HG02840 (cell line): ENCODE measurements at regions not wholly inside any gene's neighbourhood (a gene's known extent, or its start where the extent isn't known, plus 50 kb on each side); places are given as distances from the start of the nearest gene placed in this dataset.

Experiments
- ATAC-seq: cut with Tn5 transposase; IDR thresholded peaks from one replicate; pipeline ENCODE4 v1.9.1; 2021; ENCODE audit warnings: mild to moderate bottlenecking, moderate library complexity, moderate number of reproducible peaks; ENCODE audit not compliant: unreplicated experiment, low FRiP score

DNA sequence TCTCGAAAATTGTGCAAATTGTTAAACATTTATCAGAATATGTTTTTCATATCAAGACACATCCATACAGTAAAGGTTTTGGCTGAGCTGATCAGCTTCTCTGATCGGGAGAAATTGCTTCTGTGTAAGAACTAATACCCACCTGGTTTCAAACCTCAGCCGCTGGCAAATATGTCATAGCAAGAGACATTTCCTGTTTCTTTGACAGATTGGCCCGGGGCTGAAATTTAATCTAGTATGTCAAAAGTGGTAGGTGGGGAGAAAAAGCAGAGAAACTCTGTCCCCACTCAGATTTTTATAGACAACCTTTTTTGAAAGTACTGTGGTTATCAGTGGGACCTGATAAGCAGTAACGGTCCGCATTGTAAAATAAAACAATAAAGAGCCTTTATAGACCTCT, 88.8 kb upstream of the SLC24A5 start:
- ATAC-seq, result no peak

DNA sequence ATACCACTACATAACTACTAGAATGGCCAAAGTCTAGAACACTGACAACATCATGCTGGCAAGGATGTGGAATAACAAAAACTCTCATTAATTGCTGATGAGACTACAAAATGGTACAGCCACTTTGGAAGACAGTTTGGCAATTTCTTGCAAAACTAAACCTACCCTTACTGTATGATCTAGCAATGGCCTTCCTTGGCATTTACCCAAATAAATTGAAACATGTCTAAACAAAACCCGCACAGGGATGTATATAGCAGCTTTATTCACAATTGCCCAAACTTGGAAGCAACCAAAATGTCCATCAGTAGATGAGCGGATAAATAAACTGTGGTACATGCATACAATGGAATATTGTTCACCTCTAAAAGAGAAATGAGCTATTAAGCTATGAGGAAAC, 87.9 kb upstream of the SLC24A5 start:
- no peak for ATAC-seq

DNA sequence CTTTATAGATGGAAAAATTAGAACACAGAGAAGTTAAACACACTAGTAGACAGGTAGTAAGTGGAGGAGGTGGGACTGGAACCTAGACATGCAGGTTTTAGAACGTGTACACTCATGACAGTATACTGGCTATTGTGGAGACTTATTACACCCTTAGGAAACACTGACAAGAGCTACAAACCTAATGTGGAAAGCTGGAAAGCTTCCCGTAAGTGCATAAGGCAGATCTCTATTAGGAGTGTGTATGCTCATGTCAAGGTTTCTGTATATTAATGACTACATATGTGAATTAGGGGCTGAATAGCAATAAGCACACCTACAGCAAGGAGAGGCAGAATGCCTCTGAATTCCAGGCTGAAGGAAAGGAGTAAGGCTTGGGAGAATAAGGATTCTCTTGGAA, 82.6 kb upstream of the SLC24A5 start:
- no peak for ATAC-seq

DNA sequence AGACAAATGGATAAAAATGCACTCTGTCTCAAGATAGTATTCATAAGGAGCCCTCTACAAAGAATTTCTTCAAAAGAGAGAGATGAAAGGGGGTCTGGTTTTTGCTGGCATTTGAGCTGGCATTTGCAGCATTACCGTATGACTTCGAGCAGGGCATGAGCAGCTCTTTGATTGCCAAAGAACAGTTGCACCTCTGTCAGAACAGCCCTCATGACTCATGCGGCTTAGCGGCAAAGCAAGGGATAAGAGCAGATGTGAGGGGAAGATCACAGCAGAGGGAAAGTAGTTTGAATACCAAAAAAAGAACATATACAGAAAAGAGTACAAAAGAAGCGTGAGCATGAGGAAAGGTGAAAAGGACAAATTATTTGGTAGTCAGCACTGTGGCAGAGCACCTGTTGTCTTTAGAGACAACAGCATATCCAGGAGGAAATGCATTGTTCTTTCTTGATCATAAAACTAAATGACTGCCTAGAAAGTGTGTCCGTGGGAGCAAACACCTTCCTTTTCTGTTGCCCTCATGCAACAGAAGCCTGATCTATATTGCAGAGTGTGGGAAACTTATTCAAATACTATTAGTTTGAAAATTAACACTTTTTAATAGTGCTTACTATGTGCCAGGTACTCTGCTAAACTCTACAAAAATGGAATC, 80.5 kb upstream of the SLC24A5 start:
- no peak for ATAC-seq

DNA sequence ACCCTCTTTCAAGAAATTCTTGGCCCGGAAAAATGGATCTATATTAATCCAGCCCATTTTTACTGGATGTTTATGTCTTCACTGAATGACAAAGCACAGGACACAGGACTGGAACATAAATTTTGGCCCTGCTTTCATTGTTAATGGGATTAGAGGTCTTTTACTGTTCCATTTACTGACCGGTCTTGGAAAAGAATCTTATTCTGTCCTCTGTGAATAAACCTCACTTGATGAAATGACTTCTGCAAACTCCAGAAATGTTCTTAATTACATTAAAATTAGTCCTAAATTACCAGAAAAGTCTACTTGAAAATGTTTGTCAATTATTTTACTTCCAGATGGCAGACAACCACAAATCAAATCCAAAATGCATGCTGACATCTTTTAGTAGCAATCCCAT, 79.3 kb upstream of the SLC24A5 start:
- no peak for ATAC-seq

DNA sequence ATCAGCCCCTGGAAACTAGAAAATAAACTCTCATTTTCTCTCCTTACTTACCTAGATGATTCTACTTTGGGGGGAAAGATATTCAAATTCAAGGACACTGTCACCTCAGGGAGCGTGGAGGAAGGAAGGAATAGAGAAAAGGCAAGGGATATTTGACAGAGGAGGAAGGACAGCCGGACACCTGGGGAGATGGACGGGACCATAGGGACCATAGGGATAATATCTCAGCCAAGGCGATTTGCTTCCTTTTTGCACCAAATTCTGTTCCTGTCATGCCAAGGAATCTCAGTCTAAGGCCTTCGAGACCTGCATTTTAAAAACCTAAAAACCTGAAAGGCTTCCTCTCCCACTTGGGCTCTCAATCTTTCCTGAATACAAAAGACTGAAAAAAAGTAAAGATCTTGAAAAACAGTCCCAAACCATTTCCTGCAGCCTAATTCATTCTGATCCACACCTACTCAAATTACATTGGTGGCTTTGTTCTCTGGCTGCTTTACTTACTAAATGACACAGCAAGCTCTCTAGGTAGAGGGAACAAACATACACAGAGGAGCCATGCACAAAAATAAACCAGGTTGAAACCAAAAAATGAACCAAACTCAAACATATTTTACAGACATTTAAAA, 73.9 kb upstream of the SLC24A5 start:
- no peak for ATAC-seq

DNA sequence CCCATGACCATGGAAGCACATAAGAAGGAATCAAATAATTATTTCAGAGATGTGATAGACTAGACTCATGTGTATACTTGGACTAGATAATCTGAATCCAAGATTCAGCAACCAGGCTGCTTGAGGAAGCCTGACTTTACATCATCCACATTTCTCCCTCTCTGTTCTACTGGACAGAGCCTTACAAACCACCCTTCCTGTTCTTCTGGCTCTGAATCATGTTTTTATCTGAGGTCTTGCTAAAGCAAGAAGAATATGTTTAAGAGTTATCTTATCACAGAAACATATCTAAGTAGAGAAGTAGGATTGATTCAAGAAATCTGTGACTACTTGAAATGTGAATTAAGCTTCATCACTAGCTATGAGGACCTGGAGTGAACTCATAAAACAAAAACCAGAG, 71.1 kb upstream of the SLC24A5 start:
- ATAC-seq, result no peak

DNA sequence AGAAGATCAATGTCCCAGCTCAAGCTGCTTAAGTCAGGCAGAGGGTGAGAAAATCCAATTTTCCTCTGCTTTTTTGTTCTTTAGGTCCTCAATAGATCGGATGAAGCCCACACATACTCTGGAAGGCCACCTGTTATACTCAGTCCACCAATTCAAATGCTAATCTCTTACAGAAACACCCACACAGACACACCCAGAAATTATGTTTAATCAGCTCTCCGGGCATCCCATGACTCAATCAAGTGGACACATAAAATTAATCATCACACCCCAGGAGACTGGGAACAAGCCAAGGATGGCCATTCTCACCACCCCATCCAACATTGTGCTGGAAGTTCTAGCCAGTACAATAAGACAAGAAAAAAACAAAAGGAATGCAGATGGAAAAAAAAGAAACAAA, 67.8 kb upstream of the SLC24A5 start:
- no peak for ATAC-seq

DNA sequence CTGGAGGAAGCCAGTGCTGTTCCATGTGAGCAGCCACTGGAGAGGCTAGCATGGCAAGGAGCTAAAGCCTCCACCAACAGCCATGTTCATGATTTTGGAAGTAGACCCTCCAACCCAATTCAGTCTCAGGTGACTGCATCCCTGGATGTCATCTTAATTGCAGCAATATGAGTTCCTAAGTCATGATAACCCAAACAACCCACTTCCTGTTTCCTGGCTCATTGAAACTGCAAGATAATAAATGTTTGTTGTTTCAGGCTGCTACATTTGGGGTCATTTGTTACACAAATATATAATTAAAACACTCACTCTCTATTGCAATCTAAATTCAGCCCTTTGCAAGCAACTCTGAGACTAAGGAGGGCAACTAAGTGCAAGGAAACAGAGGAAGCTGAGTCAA, 62.4 kb upstream of the SLC24A5 start:
- no peak for ATAC-seq

DNA sequence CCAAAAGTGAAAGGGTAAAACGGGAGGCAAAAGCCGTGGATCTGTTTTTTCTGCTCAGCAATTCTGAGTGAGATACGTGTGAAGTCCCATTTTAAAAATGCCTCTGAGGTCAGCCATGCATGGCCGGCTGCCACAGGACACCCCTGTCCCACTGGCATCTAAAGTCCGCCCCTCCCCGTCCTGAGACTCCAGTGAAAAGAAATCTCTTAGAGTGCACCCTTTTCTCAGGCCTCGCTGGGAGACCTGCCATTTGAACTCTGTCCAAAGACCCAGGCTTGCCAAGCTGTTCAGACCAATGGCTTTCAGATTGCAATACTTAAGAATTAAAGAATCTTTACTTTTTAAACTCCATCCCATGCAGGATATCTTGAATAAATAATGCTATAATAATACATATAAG, 61.0 kb upstream of the SLC24A5 start:
- ATAC-seq, result no peak

DNA sequence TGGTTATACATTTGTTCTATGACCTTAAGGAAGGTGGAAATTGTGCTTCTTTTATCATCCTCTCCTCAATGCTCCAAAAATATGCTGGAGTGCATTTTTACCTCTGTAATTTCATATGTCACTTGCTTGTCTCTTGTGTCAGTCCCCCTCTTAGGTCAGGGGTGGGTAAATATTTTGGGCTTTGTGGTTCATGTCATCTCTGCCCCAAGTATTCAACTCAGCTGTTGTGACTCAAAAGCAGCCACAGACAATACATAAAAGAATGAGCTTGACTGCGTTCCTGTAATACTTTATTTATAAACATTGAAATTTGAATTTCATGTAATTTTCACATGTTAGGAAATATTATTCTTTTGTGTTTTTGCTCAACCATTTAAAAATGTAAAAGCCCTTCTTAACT, 60.4 kb upstream of the SLC24A5 start:
- ATAC-seq, result no peak

DNA sequence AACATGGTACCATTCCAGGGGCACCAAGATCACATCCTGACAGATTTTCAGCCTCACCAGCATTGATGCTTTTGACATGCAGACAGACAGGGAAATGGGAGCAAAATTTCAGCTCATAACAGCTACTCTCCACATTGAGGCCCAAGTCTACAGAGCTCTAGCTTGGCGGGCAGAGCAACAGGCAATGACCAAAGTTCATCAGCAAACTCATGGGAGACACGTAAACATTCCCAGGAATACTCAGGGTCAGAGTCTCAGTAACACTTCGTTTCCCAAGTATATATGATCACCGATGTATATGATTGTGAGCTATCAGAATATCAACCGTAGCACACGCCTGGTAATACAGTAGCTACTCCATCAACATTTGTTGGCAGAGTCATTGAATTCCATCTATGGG, 59.2 kb upstream of the SLC24A5 start:
- ATAC-seq, result no peak

DNA sequence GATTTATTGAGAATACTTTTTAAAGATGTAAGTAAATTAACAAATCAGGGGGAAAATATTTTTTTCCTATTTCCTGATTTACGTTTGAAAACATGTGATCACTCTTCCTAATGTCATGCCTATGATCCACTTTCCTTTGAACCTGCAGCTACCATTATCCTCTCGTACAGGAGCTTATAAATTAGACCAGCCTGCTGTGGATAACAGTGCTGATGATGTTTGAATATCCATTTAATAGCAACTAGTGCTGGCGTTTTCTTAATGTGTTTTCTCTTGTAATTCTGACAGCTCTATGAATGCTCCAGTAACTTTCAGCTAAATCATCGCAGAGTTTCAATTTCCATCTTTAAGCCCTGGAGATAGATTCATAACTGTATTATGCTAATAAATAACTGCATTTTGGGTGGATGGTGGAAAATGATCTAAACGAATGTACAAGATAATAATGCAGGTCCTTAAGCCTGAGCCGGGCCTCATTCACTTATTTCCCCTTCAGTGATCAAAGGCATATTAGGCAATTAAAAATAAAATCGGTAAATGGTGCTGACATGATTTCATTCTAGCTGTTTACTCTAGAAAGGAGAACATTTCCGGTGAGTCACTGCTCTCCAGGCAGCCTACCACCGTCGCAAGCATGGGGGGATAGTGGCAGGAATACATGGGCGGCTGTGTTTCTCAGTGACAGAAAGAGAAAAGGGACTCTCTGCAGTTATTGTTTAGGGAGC, 58.5 kb upstream of the SLC24A5 start:
- ATAC-seq, result no peak

DNA sequence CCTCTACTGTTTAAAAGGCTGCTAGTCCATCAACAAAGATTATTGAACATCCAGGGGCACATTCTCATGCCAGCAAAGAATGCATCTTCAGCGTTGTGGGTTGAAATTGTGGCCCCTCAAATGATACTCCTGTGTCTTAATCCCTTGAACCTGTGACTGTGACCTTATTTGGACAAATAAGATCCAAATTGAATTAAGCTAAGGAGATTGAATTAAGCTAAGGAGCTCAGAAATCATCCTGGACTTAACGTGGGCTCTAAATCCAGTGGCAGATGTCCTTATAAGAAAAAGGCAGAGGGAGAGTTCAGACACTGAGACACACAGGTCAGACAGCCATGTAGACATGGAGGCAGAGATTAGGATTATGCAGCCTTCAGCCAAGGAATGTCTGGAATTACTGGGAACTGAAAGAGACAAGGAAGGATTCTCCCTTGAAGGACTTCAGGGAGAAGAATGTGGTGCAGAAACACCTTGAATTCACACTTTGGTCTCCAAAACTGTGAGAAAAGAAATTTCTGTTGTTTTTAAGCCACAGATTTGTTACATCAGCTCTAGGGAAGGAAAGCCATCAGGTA, 57.3 kb upstream of the SLC24A5 start:
- ATAC-seq, result no peak

DNA sequence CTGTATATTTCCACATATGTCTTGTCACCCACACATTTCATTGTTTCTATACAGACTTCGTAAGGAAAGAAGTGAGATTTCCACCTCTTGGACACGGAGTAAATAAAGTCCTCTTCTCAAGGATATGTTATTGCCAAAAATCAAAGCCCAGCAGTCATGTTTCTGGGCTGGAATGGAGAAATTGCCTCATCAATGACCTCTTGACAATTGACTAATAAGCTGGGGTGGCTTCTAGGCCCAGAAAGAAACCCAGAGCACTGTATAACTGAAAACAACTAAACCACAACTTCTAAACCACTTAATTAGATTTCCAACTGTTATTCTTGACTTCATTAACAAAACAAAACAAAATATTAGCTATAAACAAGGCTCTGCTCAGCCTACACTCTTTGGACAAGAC, 56.4 kb upstream of the SLC24A5 start:
- no peak for ATAC-seq

DNA sequence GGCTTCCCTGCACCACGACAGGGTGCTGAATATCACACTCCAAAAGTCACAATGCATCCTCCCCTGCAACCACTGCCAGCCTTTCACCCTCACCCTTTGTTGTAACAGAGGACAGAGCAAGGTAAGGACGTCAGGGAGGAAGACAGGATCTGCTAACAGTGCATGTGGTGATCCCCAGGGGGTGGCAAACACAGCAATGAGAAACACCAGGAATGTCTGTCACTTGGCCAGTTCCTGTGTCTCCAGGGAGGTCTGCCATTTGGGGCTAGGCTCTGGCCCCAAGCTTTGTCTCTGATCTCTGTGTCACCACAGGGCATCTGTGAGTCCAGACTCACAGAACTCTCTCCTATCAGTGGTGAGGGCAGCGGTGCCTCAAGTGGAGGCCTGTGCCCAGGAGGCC, 54.3 kb upstream of the SLC24A5 start:
- no peak for ATAC-seq
